ENCODE measurements at regions not wholly inside any gene's neighbourhood (a gene's known extent, or its start where the extent isn't known, plus 50 kb on each side); places are given as distances from the start of the nearest gene placed in this dataset.

DNA sequence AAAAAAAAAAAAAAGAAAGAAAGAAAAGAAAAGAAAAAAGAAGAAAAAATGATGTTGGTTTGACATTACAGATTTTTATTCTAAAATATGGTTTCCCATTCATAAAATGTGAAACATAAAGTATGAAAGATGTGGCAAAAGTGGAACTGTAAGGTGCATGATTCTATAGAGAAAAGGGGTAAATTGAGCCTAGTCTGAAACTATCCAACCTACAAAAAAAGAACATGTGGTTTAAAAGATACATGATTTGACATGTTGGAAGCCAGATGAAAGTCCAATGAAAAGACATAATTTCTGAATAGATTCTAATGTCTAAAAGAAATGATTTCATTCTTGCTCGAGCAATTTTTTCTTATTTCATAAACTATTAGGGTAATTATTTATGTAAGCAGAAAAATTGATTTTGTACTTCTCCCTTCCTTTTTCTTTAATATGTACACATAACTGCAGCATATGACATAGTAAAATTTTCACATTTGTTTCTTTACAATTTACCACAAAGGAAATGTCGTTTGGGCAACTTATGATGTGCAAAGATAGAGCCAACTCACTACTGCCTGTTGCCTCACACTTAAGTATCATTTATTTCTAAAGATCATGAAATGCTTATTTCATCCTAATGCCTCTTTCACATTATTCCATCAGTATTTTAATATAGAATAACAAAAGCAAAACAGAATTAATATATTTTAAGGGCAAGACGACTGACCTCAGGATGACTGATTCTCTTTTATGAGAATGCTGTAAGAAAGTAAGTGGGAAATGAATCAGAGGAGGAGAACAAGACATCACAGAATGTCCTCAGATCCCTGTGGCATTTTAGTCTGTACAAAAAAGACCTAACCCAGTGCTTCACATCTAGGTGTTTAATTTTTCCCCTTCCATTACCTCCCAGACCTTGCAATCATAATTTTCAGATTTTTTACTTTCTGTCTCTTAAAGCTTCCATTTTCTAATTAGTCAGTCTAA, 165.8 kb upstream of the HMCN1 start:
- TF ChIP-seq, protein P1, sequence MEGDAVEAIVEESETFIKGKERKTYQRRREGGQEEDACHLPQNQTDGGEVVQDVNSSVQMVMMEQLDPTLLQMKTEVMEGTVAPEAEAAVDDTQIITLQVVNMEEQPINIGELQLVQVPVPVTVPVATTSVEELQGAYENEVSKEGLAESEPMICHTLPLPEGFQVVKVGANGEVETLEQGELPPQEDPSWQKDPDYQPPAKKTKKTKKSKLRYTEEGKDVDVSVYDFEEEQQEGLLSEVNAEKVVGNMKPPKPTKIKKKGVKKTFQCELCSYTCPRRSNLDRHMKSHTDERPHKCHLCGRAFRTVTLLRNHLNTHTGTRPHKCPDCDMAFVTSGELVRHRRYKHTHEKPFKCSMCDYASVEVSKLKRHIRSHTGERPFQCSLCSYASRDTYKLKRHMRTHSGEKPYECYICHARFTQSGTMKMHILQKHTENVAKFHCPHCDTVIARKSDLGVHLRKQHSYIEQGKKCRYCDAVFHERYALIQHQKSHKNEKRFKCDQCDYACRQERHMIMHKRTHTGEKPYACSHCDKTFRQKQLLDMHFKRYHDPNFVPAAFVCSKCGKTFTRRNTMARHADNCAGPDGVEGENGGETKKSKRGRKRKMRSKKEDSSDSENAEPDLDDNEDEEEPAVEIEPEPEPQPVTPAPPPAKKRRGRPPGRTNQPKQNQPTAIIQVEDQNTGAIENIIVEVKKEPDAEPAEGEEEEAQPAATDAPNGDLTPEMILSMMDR (IDR thresholded peaks at IDR 0.05) = no peak
- TF ChIP-seq POLR2A (IDR thresholded peaks at IDR 0.05) = no peak
